ENCODE measurements at regions not wholly inside any gene's neighbourhood (a gene's known extent, or its start where the extent isn't known, plus 50 kb on each side); places are given as distances from the start of the nearest gene placed in this dataset.
"Not testable (repeated sequence)": the region's sequence is repeated elsewhere in the genome, so short reads cannot be mapped to it uniquely, and the experiment has no call there.

DNA sequence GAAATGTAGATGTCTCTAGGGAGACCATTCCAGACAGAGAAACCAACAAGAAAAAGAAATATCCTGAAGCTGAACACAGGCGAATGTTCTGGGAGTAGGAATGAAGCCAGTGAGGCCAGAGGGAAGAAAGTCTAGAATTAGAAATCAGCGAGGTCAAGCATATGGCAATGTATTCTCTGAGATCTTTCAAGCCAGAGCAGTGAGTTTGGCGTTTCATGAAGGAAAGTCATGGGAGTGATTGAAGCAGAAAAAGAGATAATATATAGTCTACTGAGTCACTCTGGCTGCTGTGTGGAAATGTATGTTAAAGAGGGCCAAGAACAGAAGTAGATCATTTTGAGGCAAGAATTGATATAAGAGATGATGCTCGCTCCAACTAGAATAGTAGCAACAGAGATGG, 576.0 kb downstream of the PCDH17 start:
- DNase-seq, result no peak

DNA sequence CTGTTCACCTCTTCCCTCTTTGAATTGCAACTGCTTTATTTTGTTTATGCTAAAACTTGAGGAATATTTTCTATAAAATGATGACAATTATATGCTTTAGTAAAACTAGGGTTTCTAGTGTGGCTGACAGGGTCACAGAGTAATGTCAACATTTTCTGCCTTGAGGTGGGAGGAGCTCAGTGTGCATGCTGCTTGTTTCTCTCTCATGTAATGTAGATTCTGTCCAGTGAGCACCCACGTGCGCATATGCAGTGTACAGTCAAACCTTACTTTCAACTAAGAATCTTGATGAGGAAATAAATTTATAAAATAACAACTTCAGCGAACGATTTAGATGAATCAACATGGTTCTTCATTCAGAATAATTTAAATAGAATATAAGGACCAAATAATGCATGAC, 603.9 kb downstream of the PCDH17 start:
- no peak for DNase-seq

DNA sequence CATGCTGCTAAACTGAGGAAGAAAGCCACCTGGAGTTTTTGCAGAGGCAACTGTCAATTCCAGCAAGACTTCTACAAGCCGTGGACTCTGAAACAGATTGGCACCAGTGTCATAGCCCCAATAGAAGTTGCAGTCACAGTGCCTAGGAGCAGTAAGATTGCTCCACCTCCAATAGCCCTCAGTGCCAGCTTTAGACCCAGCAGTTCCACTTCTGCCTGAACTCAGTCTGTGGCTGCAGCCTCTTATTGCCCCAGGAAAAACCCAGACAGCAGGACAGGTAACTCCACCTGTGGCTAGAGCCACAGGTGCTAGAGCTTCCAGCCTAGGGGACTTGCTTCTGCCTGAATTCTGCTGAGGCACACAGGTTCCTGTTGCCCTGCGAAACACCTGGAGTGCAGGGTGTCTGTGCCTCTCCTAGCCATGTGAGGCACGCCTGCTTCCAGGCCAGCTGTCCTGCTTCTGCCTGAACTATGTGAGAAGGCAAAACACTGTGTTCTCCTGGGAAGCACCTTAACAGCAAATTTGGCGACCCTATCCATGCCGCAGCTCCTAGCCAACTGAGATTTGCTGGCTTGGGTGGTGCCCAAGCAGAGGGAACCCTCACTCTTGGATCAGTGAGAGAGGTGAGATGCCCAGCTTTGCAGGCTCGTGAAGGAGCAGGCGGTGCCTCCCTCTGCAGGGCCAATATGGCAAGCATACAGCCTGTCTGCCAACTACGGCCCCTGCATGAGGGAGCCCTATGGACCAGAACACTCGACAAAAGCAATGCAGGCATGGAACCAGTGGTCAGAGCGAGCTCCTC, 607.6 kb downstream of the PCDH17 start:
- no peak for DNase-seq

GRCh38 chr13:58239774-58240268, 608.3 kb downstream of the PCDH17 start:
- no peak for DNase-seq

DNA sequence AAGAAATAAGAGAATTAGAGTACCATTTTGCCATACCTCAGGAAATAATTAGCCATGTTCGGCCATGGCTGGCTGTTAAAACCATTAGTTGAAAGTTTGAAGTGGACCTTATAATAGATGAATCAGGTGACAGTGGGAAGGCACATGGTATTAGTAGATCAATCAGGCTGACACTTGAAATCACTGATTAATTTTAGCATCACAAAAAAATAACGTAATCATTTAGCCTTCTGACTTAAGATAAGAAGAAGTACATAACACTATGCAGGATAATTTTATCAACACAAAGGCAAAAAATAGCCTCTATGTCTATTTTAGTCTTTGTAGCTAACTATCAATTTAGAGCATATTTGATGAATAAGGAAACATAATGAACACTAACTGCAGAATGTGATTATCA, 615.5 kb downstream of the PCDH17 start:
- no peak for DNase-seq

DNA sequence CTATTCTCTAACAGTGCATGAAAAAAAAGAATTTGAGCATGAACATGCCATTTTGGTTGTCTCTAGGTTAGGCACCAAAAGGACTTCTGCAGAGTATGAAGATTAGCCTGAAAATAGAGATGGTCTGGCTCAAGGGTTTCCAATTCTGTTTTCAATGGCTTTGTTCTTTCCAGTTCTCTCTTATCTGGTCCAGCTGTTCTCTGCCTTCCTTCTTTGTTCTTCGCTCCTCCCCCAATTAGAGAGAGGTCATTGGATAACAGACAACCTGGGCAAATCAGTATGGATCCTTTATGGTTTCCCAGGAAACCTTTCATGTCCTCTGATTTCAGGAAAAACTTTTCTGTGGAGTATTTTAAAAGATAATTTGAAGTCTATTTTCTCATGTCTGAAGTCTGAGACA, 623.4 kb downstream of the PCDH17 start:
- no peak for DNase-seq

DNA sequence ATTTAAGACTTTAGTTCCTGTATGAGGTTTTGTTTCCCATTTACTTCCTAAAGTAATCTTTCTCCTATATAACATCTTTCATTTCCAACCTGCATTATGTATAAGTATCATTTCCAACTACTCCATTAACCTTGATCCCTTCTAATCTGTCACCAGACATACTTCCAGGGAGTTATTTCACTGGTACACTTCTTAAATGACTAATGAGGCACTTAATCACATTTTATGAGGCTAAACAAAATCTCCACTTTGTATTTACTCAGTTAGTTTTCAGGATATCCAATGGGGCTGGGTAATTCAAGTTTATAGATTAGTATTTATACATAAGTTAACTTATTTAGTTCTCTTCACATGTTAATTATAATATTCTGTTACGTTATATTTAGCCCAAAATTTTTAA, 634.7 kb downstream of the PCDH17 start:
- DNase-seq, result no peak

DNA sequence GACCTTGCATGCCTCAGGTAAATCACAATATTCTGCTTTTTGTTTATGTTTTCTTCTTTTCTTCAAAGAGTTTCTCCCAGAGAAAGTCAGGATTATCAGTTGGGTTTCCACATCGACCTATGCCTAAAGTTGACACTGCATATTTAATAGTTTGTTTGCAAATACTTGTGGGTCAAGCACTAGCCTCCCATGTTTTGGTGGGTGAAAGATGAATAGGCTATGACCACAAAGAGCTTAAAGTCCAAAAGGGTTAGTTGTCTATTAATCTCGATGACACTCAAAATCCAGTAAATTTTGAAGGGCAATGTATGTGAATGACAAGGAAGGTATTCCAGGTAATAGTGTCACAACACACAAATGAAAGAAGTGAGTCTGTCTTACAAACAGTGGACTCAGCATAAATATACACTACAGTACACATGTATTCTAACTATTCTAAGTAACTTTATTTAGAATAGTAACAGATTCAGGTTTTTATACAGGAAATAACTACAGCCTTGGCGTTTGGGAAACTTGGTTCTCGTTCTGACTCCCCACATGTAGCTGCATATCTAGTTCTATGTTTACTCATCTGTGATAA, 667.1 kb downstream of the PCDH17 start:
- no peak for DNase-seq

DNA sequence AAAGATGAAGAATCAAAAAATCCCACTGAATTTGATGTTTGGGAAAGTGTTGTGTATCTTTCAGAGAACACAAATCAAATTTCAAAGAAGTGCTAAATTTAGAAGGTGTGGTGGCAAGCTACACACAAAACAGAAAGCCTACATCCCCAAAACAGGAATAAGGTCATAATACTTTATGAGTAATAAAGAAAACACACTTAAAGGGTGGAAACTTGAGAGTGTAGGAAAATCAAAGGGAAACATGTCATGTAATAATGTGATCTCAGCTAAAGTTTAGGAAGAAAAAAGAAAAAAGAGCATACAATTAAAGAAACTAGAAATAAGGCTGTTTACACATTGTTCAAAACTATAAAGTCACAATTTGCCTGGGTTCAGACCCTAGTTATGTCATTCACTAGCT, 668.7 kb downstream of the PCDH17 start:
- no peak for DNase-seq

DNA sequence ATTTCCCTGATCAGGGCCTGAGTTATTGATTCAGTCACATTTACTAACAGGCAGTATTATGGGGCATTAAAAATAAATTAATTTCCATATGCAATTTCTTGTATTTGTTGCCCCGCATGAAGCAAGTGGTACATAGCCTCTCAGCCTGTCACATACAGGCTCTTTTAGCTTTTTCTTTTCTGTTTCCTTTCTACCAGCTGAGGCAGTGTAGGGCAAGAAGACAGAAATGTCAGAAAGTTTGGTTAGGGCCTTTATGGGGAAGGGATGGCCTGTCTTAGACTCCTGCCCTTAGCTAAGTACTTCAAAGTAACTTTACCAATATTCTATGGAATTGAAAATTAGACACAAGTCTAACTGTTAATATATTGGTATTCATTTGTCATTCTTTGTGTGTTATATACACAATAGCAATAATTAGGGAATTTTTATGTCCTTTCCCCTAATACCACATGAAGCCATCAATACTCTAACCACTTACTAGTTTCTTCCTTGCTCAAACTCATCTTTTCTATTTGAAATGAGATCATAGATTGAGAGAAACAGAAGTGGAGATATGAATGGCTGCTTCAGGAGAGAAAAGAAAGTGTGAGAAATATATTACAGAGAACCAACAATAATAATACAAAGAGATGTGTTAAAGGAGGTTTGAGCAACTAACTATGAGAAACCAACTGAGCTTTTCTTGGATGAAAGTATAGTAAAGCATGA, 669.6 kb downstream of the PCDH17 start:
- DNase-seq, result no peak

DNA sequence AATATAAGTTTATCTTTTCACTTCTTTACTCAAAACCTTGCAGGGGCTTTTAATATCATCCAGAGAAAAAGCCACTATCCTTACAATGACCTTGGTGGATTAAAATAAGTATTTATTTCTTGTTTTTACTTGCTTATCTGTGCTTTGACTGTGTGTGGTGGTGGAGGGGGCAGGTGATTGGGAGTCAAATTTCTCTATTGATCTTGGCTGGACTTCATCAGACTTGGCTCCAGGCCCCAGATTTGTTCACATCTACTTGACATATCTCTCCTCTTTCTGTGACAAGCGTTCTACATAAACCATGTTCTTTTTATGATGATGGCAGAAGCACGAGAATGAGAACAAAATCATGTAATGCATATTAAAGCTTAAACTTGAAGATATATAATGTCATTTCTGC, 670.8 kb downstream of the PCDH17 start:
- DNase-seq, result no peak

DNA sequence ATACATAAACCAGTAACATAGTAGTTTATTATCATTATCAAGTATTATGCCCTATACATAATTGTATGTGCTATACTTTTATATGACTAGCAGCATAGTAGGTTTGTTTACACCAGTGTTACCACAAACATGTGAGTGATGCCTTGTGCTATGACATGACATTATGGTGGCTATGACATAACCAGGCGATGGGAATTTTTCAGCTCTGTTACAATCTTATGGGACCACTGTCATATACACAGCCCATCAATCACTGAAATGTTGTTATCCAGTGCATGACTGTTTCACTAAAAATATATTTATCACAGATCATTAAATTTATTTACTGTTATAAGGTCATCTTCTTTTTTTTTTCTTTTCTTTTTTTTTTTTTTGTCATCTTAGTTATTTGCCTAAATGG, 674.5 kb downstream of the PCDH17 start:
- DNase-seq, result no peak

DNA sequence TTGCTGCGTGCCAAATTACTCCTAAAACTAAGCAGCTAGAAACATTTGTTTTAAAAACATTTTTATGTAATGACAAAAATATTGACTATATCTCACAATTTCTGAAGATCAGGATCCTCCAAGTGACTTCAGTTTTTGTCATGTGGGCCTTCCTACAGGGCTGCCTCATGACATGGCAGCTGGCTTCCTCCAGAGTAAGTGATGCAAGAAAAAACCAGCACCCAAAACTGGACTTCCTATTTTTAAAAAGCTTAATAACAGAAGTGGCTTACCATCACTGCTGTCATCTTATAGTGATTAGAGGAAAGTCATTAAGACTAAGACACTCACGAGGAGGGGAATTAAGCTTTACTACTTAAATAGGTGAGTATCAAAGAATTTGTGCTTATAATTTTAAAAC, 681.7 kb downstream of the PCDH17 start:
- no peak for DNase-seq

DNA sequence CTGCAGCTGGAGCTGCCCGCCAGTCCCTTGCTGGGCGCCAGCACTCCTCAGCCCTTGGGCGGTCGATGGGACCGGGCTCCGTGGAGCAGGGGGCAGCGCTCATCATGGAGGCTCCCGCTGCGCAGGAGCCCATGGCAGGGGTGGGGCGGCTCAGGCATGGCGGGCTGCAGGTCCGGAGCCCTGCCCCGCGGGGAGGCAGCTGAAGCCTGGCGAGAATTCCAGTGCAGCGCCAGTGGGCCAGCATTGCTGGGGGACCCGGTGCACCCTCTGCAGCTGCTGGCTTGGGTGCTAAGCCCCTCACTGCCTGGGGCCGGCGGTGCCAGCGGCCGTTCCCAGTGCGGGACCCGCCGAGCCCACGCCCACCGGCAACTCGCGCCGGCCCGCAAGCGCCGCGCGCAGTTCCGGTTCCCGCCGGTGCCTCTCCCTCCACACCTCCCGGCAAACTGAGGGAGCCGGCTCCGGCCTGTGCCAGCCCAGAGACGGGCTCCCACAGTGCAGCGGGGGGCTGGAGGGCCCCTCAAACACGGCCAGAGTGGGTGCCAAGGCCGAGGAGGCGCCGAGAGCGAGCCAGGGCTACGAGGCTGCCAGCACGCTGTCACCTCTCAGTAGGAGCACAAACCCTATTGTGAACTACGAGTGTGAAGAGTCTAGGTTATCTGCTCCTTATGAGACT, 687.1 kb downstream of the PCDH17 start:
- no peak for DNase-seq

DNA sequence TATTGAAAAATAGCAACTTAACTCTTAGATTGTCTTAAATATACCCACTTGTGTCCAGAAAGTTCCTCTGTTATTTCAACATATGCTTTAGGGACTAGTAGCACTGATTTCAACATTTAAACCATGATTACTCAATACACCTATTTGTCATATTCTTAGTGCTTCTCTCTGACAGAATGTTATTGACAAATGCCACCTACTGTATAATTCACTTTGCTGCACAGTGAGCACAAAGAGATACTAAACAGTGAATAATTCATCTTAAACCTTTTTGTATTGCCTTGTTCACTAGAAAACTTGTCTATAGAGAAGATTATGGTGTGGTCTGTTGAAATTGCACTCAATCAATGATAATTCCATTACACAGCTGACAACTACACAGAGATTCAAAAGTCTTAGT, 692.6 kb downstream of the PCDH17 start:
- no peak for DNase-seq

DNA sequence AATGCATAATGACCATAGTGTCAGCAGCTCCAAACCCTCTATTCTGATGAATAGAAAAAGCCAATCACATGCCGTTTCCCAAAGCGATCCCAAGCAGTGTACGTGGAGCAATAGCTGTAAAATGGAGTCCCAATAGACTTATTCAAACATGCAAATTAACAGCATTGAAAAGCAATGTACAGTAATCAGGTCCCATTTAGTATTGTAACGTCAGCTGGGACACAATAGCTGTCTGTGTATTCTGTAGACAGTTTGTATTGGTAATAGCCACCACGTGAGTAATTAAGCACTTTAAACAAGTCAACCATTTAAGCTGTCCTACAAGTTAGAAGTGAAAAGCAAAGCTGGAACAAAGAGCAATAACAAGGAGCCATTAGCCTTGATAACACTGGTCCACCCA, 698.2 kb downstream of the PCDH17 start:
- no peak for DNase-seq

- no peak for DNase-seq
These were observed 709.4 kb downstream of the PCDH17 start for GRCh38 chr13:58340895-58341294.

GRCh38 chr13:58341318-58341717, 709.8 kb downstream of the PCDH17 start:
- DNase-seq, result no peak

- DNase-seq, result peak; percentile 48
These were observed 711.5 kb downstream of the PCDH17 start for GRCh38 chr13:58343076-58343475.

GRCh38 chr13:58352100-58352499, 720.6 kb downstream of the PCDH17 start:
- not testable (repeated sequence) for DNase-seq

DNA sequence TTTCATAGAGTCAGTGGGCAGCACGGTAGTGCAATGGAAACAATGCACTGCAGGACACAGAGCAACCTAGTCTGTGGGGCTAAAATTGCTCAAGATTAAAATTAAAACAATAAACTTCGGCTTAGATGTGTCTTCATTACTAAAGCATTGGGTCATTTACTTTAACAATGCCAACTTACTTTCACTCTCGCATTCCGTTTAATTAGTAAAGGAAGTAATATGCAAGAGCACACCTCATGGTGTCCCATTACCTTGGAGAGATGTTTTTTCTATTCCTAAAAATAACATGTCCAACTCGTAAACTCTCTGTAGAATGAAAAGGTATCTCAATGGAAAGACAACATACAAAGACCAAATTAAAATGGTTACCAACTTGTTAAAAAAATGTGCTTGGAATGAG, 738.4 kb downstream of the PCDH17 start:
- DNase-seq, result no peak

- DNase-seq, result no peak
These were observed 744.8 kb downstream of the PCDH17 start for GRCh38 chr13:58376349-58376748.

DNA sequence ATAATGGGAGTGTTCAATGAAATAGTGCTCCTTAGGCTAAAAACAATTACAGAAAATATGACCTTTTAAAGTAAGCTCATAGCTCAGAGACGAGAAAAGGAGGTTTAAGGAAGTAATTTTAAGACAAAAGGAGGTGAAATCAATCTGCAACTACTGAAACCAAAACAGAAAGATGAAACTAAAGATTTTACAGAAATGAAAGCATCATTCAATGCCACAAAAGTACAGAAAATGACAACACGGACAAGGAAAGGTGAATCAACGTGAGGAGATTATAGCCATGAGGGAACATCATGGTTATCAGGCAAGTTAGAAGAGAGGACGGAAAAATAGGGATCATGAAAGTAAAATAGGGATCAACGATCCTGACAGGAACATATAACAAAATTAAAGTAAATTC, 745.2 kb downstream of the PCDH17 start:
- DNase-seq, result no peak

- no peak for DNase-seq
These were observed 747.7 kb downstream of the PCDH17 start for GRCh38 chr13:58379221-58379620.

Data from islet precursor cell (in vitro differentiated cells).